DOHH2 (cell line): ENCODE measurements at regions not wholly inside any gene's neighbourhood (a gene's known extent, or its start where the extent isn't known, plus 50 kb on each side); places are given as distances from the start of the nearest gene placed in this dataset.

Experiments used
- CTCF ChIP-seq: fragments of 200-600 bp; sonication (generic); IDR thresholded peaks from one replicate; pipeline ENCODE4 v1.5.1; 2014; ENCODE audit warnings: antibody characterized with exemption, mild to moderate bottlenecking, low read depth, low read length; ENCODE audit not compliant: poor library complexity, severe bottlenecking
- EZH2phosphoT487 ChIP-seq: fragments of 200-600 bp; sonication (generic); IDR thresholded peaks from 2 replicates; pipeline ENCODE4 v1.6.1; 2017; ENCODE audit warnings: borderline replicate concordance, mild to moderate bottlenecking, antibody characterized with exemption, low read length, moderate library complexity, mixed read lengths

- TF ChIP-seq CTCF: no peak
- no peak for TF ChIP-seq EZH2phosphoT487
Observed at GRCh38 chr1:56317722-56318121, 261.6 kb downstream of the PLPP3 start.
